ENCODE measurements at regions not wholly inside any gene's neighbourhood (a gene's known extent, or its start where the extent isn't known, plus 50 kb on each side); places are given as distances from the start of the nearest gene placed in this dataset.

DNA sequence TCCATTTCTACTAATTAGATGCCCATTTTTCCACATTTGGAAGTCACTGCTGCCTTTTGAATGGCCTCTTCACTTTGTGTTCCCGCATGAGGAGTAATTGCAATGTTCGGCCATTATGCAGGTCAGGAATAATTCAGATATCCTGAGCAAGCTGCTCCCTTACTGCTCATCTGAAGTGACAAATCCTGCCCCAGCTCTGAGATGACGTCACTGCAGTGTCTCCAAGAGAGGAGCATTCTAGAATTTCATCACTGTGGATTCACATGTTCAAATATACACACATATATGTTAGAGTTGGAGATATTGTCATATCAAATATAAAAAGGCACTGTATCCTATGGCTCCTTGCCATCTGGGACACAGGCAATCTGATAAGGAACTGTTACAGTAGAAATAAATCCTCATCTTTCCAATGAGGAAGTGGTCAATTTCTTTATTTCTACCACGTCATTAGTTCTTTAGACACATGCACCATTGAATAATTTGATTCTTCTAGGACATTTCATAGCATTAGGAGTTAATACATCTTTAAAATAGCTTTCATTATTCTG lies 706.9 kb upstream of the TENM3 start:
- ATAC-seq: no peak
- H3K4me3 ChIP-seq (replicated peaks in 1 of 2; ENCODE audit: low read depth in 1 of 2, low read length in 2 of 2): no peak overlapping the region
- no peak for TF ChIP-seq CBX3 (IDR thresholded peaks at IDR 0.05; ENCODE audit: low read depth)
- TF ChIP-seq SIN3A (IDR thresholded peaks at IDR 0.05; ENCODE audit: low read depth): no peak
- no peak for TF ChIP-seq ELF1 (IDR thresholded peaks at IDR 0.05; ENCODE audit: borderline replicate concordance, low read depth)
- no peak for TF ChIP-seq YY1 (IDR thresholded peaks at IDR 0.05; ENCODE audit: extremely low read depth, insufficient replicate concordance, low read depth, low read length)
- TF ChIP-seq JUND (IDR thresholded peaks at IDR 0.05): no peak
- TF ChIP-seq POLR2A (IDR thresholded peaks at IDR 0.05; ENCODE audit: borderline replicate concordance, extremely low read depth, insufficient read depth, insufficient read length): no peak
- TF ChIP-seq, protein P1, sequence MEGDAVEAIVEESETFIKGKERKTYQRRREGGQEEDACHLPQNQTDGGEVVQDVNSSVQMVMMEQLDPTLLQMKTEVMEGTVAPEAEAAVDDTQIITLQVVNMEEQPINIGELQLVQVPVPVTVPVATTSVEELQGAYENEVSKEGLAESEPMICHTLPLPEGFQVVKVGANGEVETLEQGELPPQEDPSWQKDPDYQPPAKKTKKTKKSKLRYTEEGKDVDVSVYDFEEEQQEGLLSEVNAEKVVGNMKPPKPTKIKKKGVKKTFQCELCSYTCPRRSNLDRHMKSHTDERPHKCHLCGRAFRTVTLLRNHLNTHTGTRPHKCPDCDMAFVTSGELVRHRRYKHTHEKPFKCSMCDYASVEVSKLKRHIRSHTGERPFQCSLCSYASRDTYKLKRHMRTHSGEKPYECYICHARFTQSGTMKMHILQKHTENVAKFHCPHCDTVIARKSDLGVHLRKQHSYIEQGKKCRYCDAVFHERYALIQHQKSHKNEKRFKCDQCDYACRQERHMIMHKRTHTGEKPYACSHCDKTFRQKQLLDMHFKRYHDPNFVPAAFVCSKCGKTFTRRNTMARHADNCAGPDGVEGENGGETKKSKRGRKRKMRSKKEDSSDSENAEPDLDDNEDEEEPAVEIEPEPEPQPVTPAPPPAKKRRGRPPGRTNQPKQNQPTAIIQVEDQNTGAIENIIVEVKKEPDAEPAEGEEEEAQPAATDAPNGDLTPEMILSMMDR (IDR thresholded peaks at IDR 0.05 in 2 of 3, conservative IDR thresholded peaks at IDR 0.05 in 1 of 3; ENCODE audit: borderline replicate concordance in 1 of 3, insufficient read depth in 1 of 3, low read depth in 2 of 3, low read length in 2 of 3): no peak
- TF ChIP-seq, protein P2, sequence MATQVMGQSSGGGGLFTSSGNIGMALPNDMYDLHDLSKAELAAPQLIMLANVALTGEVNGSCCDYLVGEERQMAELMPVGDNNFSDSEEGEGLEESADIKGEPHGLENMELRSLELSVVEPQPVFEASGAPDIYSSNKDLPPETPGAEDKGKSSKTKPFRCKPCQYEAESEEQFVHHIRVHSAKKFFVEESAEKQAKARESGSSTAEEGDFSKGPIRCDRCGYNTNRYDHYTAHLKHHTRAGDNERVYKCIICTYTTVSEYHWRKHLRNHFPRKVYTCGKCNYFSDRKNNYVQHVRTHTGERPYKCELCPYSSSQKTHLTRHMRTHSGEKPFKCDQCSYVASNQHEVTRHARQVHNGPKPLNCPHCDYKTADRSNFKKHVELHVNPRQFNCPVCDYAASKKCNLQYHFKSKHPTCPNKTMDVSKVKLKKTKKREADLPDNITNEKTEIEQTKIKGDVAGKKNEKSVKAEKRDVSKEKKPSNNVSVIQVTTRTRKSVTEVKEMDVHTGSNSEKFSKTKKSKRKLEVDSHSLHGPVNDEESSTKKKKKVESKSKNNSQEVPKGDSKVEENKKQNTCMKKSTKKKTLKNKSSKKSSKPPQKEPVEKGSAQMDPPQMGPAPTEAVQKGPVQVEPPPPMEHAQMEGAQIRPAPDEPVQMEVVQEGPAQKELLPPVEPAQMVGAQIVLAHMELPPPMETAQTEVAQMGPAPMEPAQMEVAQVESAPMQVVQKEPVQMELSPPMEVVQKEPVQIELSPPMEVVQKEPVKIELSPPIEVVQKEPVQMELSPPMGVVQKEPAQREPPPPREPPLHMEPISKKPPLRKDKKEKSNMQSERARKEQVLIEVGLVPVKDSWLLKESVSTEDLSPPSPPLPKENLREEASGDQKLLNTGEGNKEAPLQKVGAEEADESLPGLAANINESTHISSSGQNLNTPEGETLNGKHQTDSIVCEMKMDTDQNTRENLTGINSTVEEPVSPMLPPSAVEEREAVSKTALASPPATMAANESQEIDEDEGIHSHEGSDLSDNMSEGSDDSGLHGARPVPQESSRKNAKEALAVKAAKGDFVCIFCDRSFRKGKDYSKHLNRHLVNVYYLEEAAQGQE (IDR thresholded peaks at IDR 0.05; ENCODE audit: low read depth): no peak
- TF ChIP-seq CEBPB (IDR thresholded peaks at IDR 0.05; ENCODE audit: low read depth): no peak
- TF ChIP-seq, protein P3, sequence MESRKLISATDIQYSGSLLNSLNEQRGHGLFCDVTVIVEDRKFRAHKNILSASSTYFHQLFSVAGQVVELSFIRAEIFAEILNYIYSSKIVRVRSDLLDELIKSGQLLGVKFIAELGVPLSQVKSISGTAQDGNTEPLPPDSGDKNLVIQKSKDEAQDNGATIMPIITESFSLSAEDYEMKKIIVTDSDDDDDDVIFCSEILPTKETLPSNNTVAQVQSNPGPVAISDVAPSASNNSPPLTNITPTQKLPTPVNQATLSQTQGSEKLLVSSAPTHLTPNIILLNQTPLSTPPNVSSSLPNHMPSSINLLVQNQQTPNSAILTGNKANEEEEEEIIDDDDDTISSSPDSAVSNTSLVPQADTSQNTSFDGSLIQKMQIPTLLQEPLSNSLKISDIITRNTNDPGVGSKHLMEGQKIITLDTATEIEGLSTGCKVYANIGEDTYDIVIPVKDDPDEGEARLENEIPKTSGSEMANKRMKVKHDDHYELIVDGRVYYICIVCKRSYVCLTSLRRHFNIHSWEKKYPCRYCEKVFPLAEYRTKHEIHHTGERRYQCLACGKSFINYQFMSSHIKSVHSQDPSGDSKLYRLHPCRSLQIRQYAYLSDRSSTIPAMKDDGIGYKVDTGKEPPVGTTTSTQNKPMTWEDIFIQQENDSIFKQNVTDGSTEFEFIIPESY (IDR thresholded peaks at IDR 0.05; ENCODE audit: extremely low read depth, insufficient replicate concordance, low read length): no peak
- TF ChIP-seq ZFX (IDR thresholded peaks at IDR 0.05): no peak
- TF ChIP-seq SRF (IDR thresholded peaks at IDR 0.05; ENCODE audit: low read depth): no peak
- no peak for TF ChIP-seq ZNF274 (IDR thresholded peaks at IDR 0.05; ENCODE audit: low read depth, low read length)
- TF ChIP-seq EZH2 (IDR thresholded peaks at IDR 0.05): no peak
- TF ChIP-seq RAD21 (IDR thresholded peaks at IDR 0.05; ENCODE audit: low read depth): no peak
- TF ChIP-seq, protein P4, sequence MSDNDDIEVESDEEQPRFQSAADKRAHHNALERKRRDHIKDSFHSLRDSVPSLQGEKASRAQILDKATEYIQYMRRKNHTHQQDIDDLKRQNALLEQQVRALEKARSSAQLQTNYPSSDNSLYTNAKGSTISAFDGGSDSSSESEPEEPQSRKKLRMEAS (IDR thresholded peaks at IDR 0.05): no peak
- TF ChIP-seq EGR1 (IDR thresholded peaks at IDR 0.05; ENCODE audit: low read depth): no peak
- no peak for TF ChIP-seq FOSL1 (IDR thresholded peaks at IDR 0.05; ENCODE audit: low read depth)
- no TSS peak for BruUV-seq (replicated peaks)
- intact Hi-C loops (cut with micrococcal nuclease): no loop called here
- H3K36me3 ChIP-seq (ENCODE audit: control insufficient read depth in 1 of 2, insufficient read depth in 2 of 2, low read length in 2 of 2): no peaks in the 10 kb centered on the region
- H2AFZ ChIP-seq (ENCODE audit: low read depth, low read length, poor library complexity, severe bottlenecking): no peak overlapping the region
- H3K27me3 ChIP-seq (ENCODE audit: insufficient read depth, low read length): peaks cover 10% of the 10 kb centered on the region
- ChIA-PET CTCF (interaction anchor here (1.4 to 1.8 kb wide), 2 partner anchors 8 to 10 kb away, joined by 4 to 9 read pairs; no protein-coding TSS in a partner anchor), POLR2A (interaction anchor here (1.4 kb wide), 1 partner anchor 10 kb away, joined by 3 read pairs; no protein-coding TSS in a partner anchor), RAD21 (ENCODE audit: low non-redundant PET in 1 of 2, low total read pairs in 2 of 2, uncharacterized antibody in 2 of 2, unreplicated experiment in 2 of 2) (no interaction called here)
- no peaks in the 10 kb centered on the region for H3K79me2 ChIP-seq (ENCODE audit: insufficient read depth, low read length)
- H3K9me2 ChIP-seq (ENCODE audit: insufficient read depth): no peaks in the 10 kb centered on the region
- H3K4me2 ChIP-seq (ENCODE audit: low read length): no peak overlapping the region
- H3K4me1 ChIP-seq (ENCODE audit: control insufficient read depth in 1 of 2, insufficient read depth in 2 of 2, low read length in 2 of 2): no peaks in the 10 kb centered on the region
- H3K9me3 ChIP-seq (ENCODE audit: control insufficient read depth in 1 of 2, insufficient read depth in 1 of 2, low read depth in 1 of 2, low read length in 2 of 2): no peaks in the 10 kb centered on the region
- no peaks in the 10 kb centered on the region for H4K20me1 ChIP-seq (ENCODE audit: insufficient read depth)
- no peak for DNase-seq (ENCODE audit: low read depth, low spot score)
- H3K9ac ChIP-seq (ENCODE audit: low read length): no peak overlapping the region
- no peak overlapping the region for H3K27ac ChIP-seq (ENCODE audit: low read depth, low read length)

Measured in HCT116 (cell line).